OCI-LY3 (cell line): ENCODE measurements at regions not wholly inside any gene's neighbourhood (a gene's known extent, or its start where the extent isn't known, plus 50 kb on each side); places are given as distances from the start of the nearest gene placed in this dataset.

Experiments used
- CTCF ChIP-seq: fragments of 200-600, 300-600 bp; sonication (generic); IDR thresholded peaks from 2 replicates; pipeline ENCODE4 v1.5.1; 2014; ENCODE audit warnings: antibody characterized with exemption, low read length, low read depth
- EZH2phosphoT487 ChIP-seq: fragments of 200-600 bp; shearing (Covaris generic); IDR thresholded peaks from 2 replicates; pipeline ENCODE4 v1.6.1; 2018; ENCODE audit warnings: antibody characterized with exemption, mixed run types, low read depth

DNA sequence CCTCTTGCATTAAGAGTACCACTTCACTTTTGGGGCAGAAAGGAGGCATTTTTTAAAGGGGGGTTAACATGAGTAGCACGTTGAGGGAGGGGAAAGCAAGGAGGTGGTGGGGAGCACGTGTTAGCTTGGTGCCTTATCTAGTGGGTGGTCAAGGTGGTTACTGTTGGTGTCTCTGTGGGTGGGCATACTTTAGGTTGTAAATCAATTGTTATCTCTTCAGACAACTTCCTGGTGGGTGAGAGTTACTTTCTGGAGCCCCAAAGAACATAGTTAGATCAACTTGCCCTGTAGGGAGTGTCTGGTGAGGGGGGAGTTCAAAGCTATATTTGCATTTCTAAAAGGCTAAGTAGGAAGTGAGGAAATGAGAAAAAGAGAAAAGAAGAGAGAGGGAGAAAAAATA, 297.7 kb upstream of the CLNK start:
- TF ChIP-seq CTCF (no peak), EZH2phosphoT487 (no peak)
